B cell (primary cell): ENCODE measurements at regions not wholly inside any gene's neighbourhood (a gene's known extent, or its start where the extent isn't known, plus 50 kb on each side); places are given as distances from the start of the nearest gene placed in this dataset.
"Not testable (repeated sequence)": the region's sequence is repeated elsewhere in the genome, so short reads cannot be mapped to it uniquely, and the experiment has no call there.

Experiments used
- ATAC-seq: fragments of 200-7000 bp; cut with Tn5 transposase; one replicate; pipeline ENCODE4 v1.10.0; 2021; ENCODE audit warnings: low read depth, mild to moderate bottlenecking, moderate number of reproducible peaks, moderate library complexity
- CTCF ChIA-PET: fragments of 350-600 bp; sonication (Branson Sonifier 250); formaldehyde crosslinking; loops from one replicate; lab custom pipeline; 2021; ENCODE audit warnings: antibody characterized with exemption, inconsistent platforms; lab: Charles Lee
- POLR2A ChIA-PET: fragments of 350-600 bp; sonication (Branson Sonifier 250); formaldehyde crosslinking; loops from one replicate; lab custom pipeline; 2021; ENCODE audit warnings: antibody characterized with exemption; lab: Charles Lee
- DNase-seq: peaks from one replicate; pipeline ENCODE4 v3.0.0; 2013
- H2AFZ ChIP-seq: 2 replicates; pipeline ENCODE4 v1.6.1; 2012; ENCODE audit warnings: mild to moderate bottlenecking, low read depth, low read length; ENCODE audit not compliant: insufficient read depth, poor library complexity, severe bottlenecking
- H3K27ac ChIP-seq, 2 donors: 1 replicate in 1 of 2; 2 replicates in 1 of 2; pipeline ENCODE4 v1.5.1; 2012 to 2013; ENCODE audit warnings: low read length in 2 of 2, mild to moderate bottlenecking in 2 of 2, moderate library complexity in 1 of 2
- H3K27me3 ChIP-seq, 4 experiments: fragments of 200-600 bp in 1 of 4; sonication (generic) in 1 of 4; replicated peaks in 1 of 4; 1 replicate in 2 of 4; 2 replicates in 2 of 4; pipeline versions ENCODE4 v1.6.1 to v1.7.0; 2013 to 2016; ENCODE audit warnings: low read length in 3 of 4, mild to moderate bottlenecking in 2 of 4, mixed read lengths in 1 of 4, moderate library complexity in 1 of 4; ENCODE audit not compliant: insufficient read depth in 4 of 4, control insufficient read depth in 3 of 4; ENCODE audit errors: control extremely low read depth in 1 of 4
- H3K36me3 ChIP-seq, 2 experiments: replicated peaks in 1 of 2; 1 replicate in 1 of 2; 2 replicates in 1 of 2; pipeline versions ENCODE4 v1.6.1 to v1.7.1; 2013; ENCODE audit warnings: low read length in 1 of 2; ENCODE audit not compliant: insufficient read depth in 2 of 2, control insufficient read depth in 1 of 2; ENCODE audit errors: control extremely low read depth in 1 of 2, extremely low read depth in 1 of 2
- H3K4me1 ChIP-seq, 2 donors: fragments of 200-600 bp in 1 of 2; sonication (generic) in 1 of 2; 1 replicate in 1 of 2; 2 replicates in 1 of 2; pipeline versions ENCODE4 v1.5.1 to v1.6.1; 2013 to 2017; ENCODE audit warnings: low read length in 2 of 2; ENCODE audit not compliant: control insufficient read depth in 2 of 2, insufficient read depth in 2 of 2
- H3K4me2 ChIP-seq: replicated peaks from 2 replicates; pipeline ENCODE3; 2012; ENCODE audit warnings: mild to moderate bottlenecking, low read depth, low read length; ENCODE audit not compliant: poor library complexity, severe bottlenecking
- H3K4me3 ChIP-seq, 5 experiments: fragments of 200-600 bp in 1 of 5; sonication (generic) in 1 of 5; 1 replicate in 3 of 5; 2 replicates in 2 of 5; pipeline versions ENCODE4 v1.5.1 to v1.7.0; 2011 to 2016; ENCODE audit warnings: low read length in 4 of 5, mild to moderate bottlenecking in 4 of 5, low read depth in 2 of 5, control low read depth in 1 of 5, moderate library complexity in 1 of 5; ENCODE audit not compliant: insufficient read depth in 1 of 5; ENCODE audit errors: control extremely low read depth in 1 of 5, extremely low read depth in 1 of 5
- H3K79me2 ChIP-seq: fragments of 200-600 bp; sonication (generic); one replicate; pipeline ENCODE4 v1.6.0; 2016; ENCODE audit warnings: low read length; ENCODE audit not compliant: control insufficient read depth, insufficient read depth
- H3K9ac ChIP-seq: fragments of 200-600 bp; sonication (generic); 2 replicates; pipeline ENCODE4 v1.6.1; 2017; ENCODE audit warnings: mild to moderate bottlenecking, low read length, moderate library complexity
- H3K9me3 ChIP-seq, 3 donors: one replicate each; pipeline versions ENCODE4 v1.6.1 to v1.7.1; 2013; ENCODE audit warnings: low read length in 2 of 3; ENCODE audit not compliant: control insufficient read depth in 2 of 3, insufficient read depth in 1 of 3; ENCODE audit errors: control extremely low read depth in 1 of 3
- H4K20me1 ChIP-seq: 2 replicates; pipeline ENCODE4 v1.6.0; 2012; ENCODE audit warnings: mild to moderate bottlenecking, low read length; ENCODE audit not compliant: insufficient read depth, control insufficient read depth, poor library complexity, severe bottlenecking
- H3K27ac Mint-ChIP-seq: one replicate; pipeline ENCODE4 v1.8.0; 2021; ENCODE audit warnings: mixed read lengths
- H3K27me3 Mint-ChIP-seq: one replicate; pipeline ENCODE4 v1.8.0; 2021; ENCODE audit warnings: mixed read lengths
- H3K4me1 Mint-ChIP-seq: one replicate; pipeline ENCODE4 v1.8.0; 2021; ENCODE audit warnings: mixed read lengths
- H3K4me3 Mint-ChIP-seq: one replicate; pipeline ENCODE4 v1.8.0; 2021; ENCODE audit warnings: mixed read lengths
- H3K9me3 Mint-ChIP-seq: one replicate; pipeline ENCODE4 v1.8.0; 2022; ENCODE audit warnings: mixed read lengths; ENCODE audit not compliant: insufficient read depth
- CTCF ChIP-seq: fragments of 200-600 bp; IDR thresholded peaks from one replicate; pipeline ENCODE4 v1.8.0; 2022; ENCODE audit warnings: antibody characterized with exemption, mild to moderate bottlenecking
- EZH2 ChIP-seq: IDR thresholded peaks from 2 replicates; pipeline ENCODE4 v1.6.1; 2012; ENCODE audit warnings: borderline replicate concordance, low read depth, mild to moderate bottlenecking, moderate library complexity, low read length; ENCODE audit not compliant: insufficient read depth, poor library complexity, severe bottlenecking
- WGBS: methylation state at CpG from one replicate; pipeline ENCODE4 v1.1.5; 2013; ENCODE audit warnings: missing lambda C conversion rate; ENCODE audit not compliant: insufficient coverage; 5-methylcytosine and 5-hydroxymethylcytosine counted together
- intact Hi-C: fragments of 100-400 bp; cut with micrococcal nuclease; formaldehyde crosslinking; loops from one replicate; pipeline ENCODE4 v1.10.0; 2022

GRCh38 chr6:167709196-167709595, 117.5 kb upstream of the AFDN start:
- Mint-ChIP-seq H3K9me3 (no peaks in the 10 kb centered on the region), H3K27me3 (peaks cover 67% of the 10 kb centered on the region), H3K27ac (no peak overlapping the region), H3K4me1 (peaks cover 7% of the 10 kb centered on the region), H3K4me3 (no peak overlapping the region)
- ChIA-PET CTCF (no interaction called here), POLR2A (no interaction called here)
- intact Hi-C loops: no loop called here
- Histone ChIP-seq H3K27me3 (peaks cover 0 to 78% (median 21%) of the 10 kb centered on the region in 4 experiments), H3K4me2 (no peak overlapping the region), H4K20me1 (no peaks in the 10 kb centered on the region), H3K9ac (no peak overlapping the region), H3K9me3 (peaks cover 0 to 2% (median 0%) of the 10 kb centered on the region in 3 donors), H3K36me3 (no peaks in the 10 kb centered on the region), H3K4me1 (peaks cover 7 to 13% of the 10 kb centered on the region in 2 donors), H3K79me2 (no peaks in the 10 kb centered on the region), H2AFZ (no peak overlapping the region), H3K27ac (no peak overlapping the region), H3K4me3 (no peak overlapping the region)
- ATAC-seq (no peak), DNase-seq (no peak)
- no peak for TF ChIP-seq EZH2
- TF ChIP-seq CTCF: no peak
- WGBS: 35% methylated on average over 3 of the region's 7 CpGs

- ATAC-seq, H3K4me3 ChIP-seq, POLR2A ChIA-PET, H3K27ac Mint-ChIP-seq, CTCF ChIA-PET, H2AFZ ChIP-seq, H3K27ac ChIP-seq, H3K4me3 Mint-ChIP-seq, H3K9ac ChIP-seq, DNase-seq, H3K4me1 Mint-ChIP-seq, H3K36me3 ChIP-seq, intact Hi-C loops, H3K79me2 ChIP-seq, H3K9me3 Mint-ChIP-seq, H4K20me1 ChIP-seq, H3K9me3 ChIP-seq, H3K4me2 ChIP-seq: not testable (repeated sequence)
- Histone ChIP-seq H3K27me3 (peaks cover 0 to 72% (median 19%) of the 10 kb centered on the region in 4 experiments), H3K4me1 (peaks cover 7 to 13% of the 10 kb centered on the region in 2 donors)
- 92% methylated on average over 2 of the region's 11 CpGs for WGBS
- H3K27me3 Mint-ChIP-seq: peaks cover 68% of the 10 kb centered on the region
Measured at GRCh38 chr6:167709776-167710336, 116.9 kb upstream of the AFDN start.
